Activated CD4-positive, alpha-beta T cell treated with anti-CD3 and anti-CD28 coated beads, Interleukin-2, amount 50 U/mL, for 16 hours (primary cell): ENCODE measurements at regions not wholly inside any gene's neighbourhood (a gene's known extent, or its start where the extent isn't known, plus 50 kb on each side); places are given as distances from the start of the nearest gene placed in this dataset.
A peak's percentile ranks its signal among the peaks of the same experiment; 100 is the strongest.

Experiments used
- DNase-seq: peaks from one replicate; pipeline ENCODE4 v3.0.0-alpha.2; 2020

GRCh38 chr3:64830681-64831080, 142.9 kb upstream of the ADAMTS9 start:
- DNase-seq, result no peak

DNA sequence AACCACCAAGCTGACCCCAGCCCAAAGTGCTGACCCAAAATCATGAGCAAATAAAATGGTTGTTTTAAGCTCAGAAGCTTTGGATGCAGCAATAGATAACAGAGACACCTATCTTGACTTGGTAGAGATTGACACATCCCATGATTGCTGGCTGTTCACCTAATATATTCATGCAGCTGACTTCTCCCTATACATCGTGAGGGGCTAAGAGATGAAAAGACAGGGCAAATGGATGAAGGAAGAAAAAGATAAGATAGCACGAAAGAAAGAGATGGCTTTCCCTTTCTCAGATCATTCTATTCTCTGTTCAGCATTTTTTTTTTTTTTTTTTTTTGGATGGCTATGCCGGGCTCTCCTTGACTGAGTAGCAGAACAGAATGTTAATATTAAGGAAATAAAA, 141.5 kb upstream of the ADAMTS9 start:
- DNase-seq, result no peak

DNA sequence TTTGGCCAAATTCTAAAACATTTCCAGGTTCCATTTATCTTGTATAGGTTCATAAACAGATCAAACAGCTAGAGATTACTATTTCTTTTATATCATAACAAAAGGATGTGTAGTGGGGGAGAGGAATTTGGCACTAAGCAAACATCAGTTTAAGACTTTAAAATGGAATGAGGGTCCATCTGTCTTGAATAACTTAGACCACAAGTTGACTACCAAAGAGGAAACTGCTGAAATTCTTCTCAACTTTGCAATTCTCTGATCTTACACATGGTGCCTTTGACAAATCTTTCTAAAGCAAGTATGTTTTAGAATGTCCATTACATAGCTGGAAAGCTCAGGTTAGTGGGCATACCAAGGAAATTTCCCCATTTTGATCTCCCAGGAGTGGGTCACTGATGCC, 140.5 kb upstream of the ADAMTS9 start:
- no peak for DNase-seq

DNA sequence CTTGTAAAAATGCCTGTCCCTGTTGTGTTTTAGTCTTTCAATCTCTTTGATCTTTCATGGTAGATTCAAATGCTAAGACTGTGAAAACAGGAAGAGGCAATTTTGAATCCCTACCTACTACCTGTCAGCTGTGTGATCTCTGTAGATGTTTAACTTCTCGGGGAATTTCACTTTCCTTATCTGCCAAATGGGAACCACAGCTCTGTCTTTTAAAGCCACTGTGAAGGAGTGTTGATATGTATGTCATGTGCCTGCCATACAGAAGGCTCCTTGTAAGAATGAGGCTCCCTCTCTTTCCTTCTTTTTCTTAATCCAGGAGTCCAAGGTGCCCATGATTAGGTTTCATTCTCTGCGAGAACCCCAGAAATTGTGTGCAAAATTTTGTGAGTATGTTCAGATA, 139.6 kb upstream of the ADAMTS9 start:
- DNase-seq, result no peak

DNA sequence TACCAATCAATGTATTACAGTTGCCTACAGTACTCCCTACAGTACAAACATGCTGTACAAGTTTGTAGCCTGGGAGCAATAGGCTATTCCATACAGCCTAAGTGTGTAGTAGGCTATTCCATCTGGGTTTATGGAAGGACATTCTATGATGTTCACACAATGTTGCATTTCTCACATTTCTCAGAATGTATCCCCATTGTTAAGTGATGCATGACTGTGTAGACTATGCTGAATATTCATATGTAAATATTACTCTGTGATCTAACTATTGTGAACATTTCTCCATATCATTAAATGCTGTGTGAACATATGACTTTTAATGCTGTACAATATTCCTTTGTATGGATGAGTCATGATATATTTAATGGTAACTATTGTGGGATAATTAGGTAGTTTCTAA, 139.2 kb upstream of the ADAMTS9 start:
- no peak for DNase-seq

DNA sequence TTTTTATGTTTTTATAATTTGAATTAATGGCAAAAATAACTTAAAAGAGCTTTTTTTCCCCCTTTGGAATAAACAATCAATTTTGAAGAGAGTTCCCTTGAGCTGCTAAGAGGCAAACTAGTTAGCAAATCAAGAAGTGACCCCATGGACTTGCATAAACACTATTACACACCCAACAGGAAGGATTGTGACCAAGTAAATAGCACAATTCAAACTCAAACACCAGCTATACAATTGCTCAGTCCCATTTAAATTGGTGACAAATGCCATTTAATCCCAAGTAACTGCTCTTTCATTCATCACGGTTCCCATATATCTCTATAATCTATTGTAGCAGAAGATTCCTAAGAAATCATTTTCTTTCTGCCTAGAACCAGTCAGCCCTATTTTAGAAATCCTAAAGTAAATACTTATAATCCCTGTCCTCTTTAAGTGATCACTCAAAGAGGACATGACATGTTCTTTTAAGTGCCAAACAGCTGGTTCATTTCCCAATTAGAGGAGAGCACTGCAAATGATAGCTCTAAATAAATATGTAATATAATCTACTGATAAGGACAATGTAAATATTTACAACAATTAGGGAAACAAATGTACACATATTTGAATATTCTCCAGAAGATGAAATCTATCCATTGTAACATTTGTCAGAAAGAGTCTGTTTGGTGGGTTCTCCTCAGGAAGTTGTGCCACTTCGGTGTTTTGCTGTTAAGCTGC, 137.8 kb upstream of the ADAMTS9 start:
- no peak for DNase-seq

GRCh38 chr3:64824394-64824909, 136.7 kb upstream of the ADAMTS9 start:
- peak; percentile 4 for DNase-seq

DNA sequence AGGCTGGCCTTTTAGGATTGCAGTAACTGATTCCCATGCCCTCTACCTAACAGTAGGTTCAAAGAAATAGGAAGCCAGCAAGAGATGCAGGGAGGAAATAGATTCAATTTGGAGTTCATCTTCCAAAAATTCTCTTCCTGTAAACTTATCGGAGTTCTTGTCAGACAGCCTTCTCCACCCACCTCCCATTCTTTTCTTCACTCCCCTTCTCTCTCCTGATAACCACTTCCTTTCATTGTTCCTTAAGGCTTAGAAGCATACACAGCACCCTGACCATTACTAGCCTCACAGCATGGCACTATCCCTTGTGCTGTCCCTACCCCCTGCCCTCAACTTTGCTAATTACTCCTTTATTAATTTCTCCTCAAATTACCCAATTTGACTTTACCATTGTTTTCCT, 130.4 kb upstream of the ADAMTS9 start:
- DNase-seq, result no peak

DNA sequence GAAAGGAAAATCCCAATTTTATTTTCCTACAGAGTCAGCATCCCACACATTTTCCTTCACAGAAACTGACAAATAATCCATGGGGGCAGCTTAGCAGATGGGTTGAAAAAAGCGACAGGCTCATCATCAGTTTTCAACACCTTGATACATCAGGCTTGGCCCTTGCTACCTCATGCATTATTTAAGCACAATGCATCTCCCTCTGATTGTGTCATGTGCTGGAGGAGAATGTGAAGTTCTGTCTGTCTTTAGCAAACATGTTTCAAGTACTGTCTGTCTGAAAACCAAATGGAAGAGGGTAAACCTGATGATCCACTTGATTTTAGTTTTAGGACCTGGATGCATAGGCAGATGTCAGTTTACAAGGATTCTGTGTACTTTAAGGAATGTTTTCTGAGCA, 128.6 kb upstream of the ADAMTS9 start:
- DNase-seq, result no peak

DNA sequence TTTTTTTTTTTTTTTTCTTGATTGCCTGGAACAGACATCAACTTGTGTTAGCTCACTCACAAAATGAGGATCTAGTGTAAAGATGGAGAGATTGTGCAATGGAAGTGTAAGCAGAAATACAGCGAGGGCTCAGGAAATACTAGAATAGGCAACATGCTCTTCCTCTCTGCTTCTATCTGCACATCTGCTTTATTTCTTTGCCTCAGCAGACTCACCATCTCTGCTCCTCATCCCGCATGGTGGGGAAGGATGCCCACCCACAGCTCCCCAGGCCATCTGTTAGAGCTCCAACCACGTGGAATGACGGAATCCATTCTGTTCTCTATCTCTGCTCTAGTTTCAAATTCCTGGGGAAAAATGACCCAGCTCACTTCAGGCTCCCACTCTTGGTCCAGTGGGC, 128.0 kb upstream of the ADAMTS9 start:
- no peak for DNase-seq

- no peak for DNase-seq
These were observed 127.4 kb upstream of the ADAMTS9 start for GRCh38 chr3:64815195-64815631.

DNA sequence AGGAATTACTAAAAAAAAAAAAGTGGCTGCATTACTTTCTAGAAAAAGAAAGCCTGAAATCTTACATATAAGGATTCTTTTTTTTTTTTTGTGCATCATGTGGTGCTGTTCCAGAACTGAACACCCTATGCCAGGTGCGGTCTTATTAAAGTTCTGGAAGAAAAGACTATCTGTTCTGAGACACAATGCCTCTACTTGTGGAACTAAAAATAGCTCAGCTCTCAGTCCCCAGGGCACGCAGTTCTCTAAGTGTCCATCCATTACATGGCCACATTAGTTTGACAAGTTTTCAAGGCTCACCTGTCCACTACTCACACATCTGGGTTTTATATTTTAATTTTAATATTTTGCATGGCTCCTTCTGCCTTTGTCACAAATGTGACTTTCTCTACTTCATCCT, 126.6 kb upstream of the ADAMTS9 start:
- no peak for DNase-seq

DNA sequence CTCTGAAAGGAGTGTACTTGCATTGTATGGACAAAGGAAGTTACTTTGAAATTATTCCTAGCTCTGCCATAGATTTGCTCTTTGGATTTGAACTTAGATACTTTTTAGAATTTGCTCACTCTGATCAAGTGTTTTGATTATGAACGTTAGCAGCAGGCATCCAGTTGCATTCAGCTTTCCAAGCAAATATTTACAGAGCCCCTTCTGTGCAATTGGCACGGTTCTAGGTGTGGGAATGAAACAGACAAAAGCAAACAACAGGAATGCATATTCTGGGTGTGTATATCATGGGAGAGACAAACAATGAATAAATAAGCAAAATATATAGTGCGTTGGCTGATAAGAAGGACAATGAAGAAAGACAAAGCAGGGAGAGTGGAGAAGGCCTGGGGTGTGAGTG, 125.5 kb upstream of the ADAMTS9 start:
- DNase-seq, result no peak

DNA sequence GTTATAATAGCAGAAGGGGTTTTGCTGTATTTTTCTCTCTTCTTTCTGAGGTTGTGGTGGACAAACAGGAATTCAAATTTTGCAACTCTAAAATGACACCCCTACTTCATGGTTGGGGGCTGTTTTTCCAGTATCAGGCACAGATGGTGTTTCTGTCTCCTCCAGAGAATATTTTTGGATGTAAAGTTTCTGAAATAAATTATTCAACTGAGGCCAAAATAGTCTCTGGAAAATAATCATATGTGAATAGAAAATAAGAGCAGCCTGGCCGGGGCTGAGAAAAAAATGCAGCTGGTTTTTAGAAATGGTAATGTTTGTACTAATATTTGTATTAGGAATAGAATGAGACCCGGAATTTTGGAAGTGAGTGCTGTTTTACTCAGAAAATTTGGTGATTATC, 121.3 kb upstream of the ADAMTS9 start:
- no peak for DNase-seq

- no peak for DNase-seq
These were observed 120.3 kb upstream of the ADAMTS9 start for GRCh38 chr3:64808061-64808460.

DNA sequence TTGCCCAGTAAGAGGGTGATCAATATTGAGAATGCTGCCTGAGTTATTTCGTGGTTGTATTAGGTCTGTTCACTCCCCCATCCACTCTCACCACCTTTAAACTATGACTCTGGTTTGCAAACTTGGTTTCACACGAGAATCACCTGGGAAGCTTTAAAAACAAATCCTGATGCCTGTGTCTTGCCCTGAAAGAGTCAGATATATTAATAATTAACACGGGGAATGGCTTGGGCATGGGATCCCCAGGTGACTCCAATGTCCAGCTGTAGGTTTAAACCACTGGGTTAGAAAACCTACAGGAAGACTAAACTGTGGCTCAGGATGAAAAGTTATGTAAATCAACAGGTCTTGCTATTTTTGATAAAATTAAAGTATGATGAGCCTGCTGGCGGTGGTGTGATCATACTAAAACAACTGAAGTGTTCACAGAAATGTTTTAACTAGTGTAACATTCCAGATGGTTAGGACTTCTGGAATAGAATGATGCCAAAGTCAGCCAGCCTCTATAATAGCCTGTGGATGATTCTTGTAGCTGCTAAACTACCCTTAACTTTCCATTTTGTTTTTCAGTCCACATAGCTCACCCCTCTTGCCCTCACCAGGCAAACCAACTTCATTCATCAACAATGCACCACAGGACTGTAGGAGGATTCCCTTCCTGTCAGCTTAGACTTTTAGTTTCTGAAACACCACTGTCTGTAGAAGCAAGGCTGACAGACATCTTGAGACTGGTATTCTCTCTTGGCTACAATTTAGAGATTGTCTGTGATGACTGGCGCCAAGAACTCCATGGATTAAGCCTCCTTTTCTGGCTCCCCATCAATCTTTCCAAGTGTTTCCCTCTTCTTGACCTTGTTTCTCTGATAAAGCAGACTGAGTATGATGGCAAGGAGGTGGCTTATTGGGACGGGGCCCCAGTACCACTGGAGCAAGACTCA, 119.1 kb upstream of the ADAMTS9 start:
- no peak for DNase-seq

- DNase-seq, result no peak
These were observed 118.2 kb upstream of the ADAMTS9 start for GRCh38 chr3:64805978-64806377.

DNA sequence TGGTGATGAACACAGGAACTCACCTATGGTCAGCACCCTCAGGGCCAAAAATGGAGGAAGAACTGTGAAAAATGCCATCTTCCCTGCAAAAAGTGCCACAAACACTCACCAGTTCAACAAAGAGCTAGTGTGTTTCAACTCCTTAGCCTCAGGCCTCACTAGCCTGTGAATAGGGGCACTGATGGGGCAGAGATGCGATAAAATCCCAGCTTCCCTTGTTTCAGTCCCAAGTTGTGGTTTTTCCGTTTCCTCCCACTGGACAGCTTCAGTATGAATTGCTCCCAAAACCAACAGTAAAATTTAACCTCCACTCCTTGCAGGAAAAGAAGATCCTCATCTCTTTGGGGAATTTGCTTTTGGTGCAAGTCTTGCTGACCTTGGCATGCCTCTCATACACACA, 117.4 kb upstream of the ADAMTS9 start:
- no peak for DNase-seq

GRCh38 chr3:64803469-64803868, 115.7 kb upstream of the ADAMTS9 start:
- DNase-seq, result no peak

DNA sequence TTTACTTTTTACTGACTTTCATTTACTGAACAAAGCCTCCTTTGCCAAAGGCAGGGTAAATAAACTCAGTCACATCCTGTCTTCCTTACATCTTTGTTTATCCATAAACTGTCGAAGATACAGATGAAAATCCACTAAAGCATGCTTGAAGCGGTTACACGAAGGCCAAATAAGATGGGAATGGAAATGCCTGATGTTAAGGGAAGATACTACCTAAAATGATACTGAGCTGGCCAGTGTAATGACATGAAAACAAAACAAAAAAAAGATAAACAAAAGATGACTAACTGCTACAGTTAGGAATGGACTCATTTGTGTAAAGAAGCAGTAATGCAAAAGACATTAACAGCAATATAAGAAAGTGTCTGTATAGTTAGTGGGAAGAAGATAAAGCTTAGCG, 114.7 kb upstream of the ADAMTS9 start:
- no peak for DNase-seq

GRCh38 chr3:64801856-64802255, 114.1 kb upstream of the ADAMTS9 start:
- no peak for DNase-seq

DNA sequence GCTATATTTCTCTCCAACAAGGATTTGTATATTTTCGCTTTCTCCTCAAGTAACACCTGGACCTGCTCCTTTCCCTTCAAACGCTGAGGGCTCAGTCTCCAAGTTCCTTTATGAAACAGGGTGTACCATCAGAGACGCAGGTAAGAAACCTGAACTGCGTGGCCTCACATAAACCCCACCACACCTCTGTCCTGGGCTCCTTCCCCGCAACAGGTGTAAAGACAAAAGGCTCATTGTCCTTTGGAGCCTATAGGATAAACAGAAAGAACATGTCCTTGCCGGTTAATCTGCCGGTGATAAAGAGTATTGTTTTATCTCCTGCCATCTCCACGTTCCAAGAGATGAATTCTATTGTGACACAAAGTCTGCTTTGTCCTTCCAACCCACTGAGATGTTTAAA, 111.8 kb upstream of the ADAMTS9 start:
- no peak for DNase-seq

- no peak for DNase-seq
These were observed 110.5 kb upstream of the ADAMTS9 start for GRCh38 chr3:64798316-64798715.
